ENCODE measurements at regions not wholly inside any gene's neighbourhood (a gene's known extent, or its start where the extent isn't known, plus 50 kb on each side); places are given as distances from the start of the nearest gene placed in this dataset.

DNA sequence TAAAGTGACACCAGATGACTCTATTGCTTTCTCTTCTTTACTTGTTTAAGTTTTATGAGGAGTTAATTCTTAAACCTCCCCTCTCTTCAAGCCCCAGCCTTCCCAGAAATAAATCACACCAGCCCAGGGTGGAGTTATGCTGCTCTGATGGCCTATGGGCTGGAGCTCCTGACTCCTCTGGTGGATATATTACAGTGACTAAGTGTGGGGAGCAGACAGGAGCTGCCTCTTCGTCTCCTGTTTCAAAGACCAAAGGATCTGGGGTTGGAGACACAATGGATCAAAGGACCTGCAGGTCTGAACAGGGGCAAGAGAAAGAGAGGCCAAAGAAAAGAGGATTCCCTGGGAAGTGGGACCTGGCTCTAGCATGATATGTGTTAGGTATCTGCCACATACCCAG is 312.0 kb upstream of the MSX2 start (continued):
- TF ChIP-seq, protein P1, sequence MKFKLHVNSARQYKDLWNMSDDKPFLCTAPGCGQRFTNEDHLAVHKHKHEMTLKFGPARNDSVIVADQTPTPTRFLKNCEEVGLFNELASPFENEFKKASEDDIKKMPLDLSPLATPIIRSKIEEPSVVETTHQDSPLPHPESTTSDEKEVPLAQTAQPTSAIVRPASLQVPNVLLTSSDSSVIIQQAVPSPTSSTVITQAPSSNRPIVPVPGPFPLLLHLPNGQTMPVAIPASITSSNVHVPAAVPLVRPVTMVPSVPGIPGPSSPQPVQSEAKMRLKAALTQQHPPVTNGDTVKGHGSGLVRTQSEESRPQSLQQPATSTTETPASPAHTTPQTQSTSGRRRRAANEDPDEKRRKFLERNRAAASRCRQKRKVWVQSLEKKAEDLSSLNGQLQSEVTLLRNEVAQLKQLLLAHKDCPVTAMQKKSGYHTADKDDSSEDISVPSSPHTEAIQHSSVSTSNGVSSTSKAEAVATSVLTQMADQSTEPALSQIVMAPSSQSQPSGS (IDR thresholded peaks at IDR 0.05; ENCODE audit: low read length): no peak
- TF ChIP-seq CREB1 (IDR thresholded peaks at IDR 0.05): no peak
